ENCODE measurements at regions not wholly inside any gene's neighbourhood (a gene's known extent, or its start where the extent isn't known, plus 50 kb on each side); places are given as distances from the start of the nearest gene placed in this dataset.

GRCh38 chr6:166677941-166678340 lies 50.9 kb upstream of the RPS6KA2 start:
- Histone ChIP-seq H3K27ac (no peak overlapping the region), H3K9me3 (no peaks in the 10 kb centered on the region), H3K27me3 (replicated peaks; ENCODE audit: insufficient read depth) (no peaks in the 10 kb centered on the region), H3K4me1 (ENCODE audit: control insufficient read depth in 1 of 2, low read depth in 2 of 2) (peaks cover 6 to 19% of the 10 kb centered on the region in 2 donors), H3K4me3 (no peak overlapping the region), H3K36me3 (no peaks in the 10 kb centered on the region)
- no peak for TF ChIP-seq CTCF (IDR thresholded peaks at IDR 0.05)
- DNase-seq (ENCODE audit: low spot score) (no peak), ATAC-seq (ENCODE audit: insufficient number of reproducible peaks, low FRiP score, low read depth) (no peak)
